Neutrophil (primary cell): ENCODE measurements at regions not wholly inside any gene's neighbourhood (a gene's known extent, or its start where the extent isn't known, plus 50 kb on each side); places are given as distances from the start of the nearest gene placed in this dataset.
"Not testable (repeated sequence)": the region's sequence is repeated elsewhere in the genome, so short reads cannot be mapped to it uniquely, and the experiment has no call there.

Experiments
- H3K27ac ChIP-seq: fragments of 200-600 bp; sonication (generic); 2 replicates; pipeline ENCODE4 v1.5.1; 2016; ENCODE audit warnings: mild to moderate bottlenecking, moderate library complexity
- H3K27me3 ChIP-seq: fragments of 200-600 bp; sonication (generic); 2 replicates; pipeline ENCODE4 v1.6.0; 2016; ENCODE audit warnings: mild to moderate bottlenecking
- H3K36me3 ChIP-seq: fragments of 200-600 bp; sonication (generic); 2 replicates; pipeline ENCODE4 v1.5.1; 2017
- H3K4me1 ChIP-seq, 2 experiments: fragments of 200-600 bp in 1 of 2; sonication (generic) in 1 of 2; 1 replicate in 1 of 2; 2 replicates in 1 of 2; pipeline versions ENCODE4 v1.5.1 to v1.6.1; 2013 to 2016; ENCODE audit warnings: low read depth in 1 of 2, low read length in 1 of 2, mild to moderate bottlenecking in 1 of 2, moderate library complexity in 1 of 2; ENCODE audit not compliant: control insufficient read depth in 1 of 2, insufficient read depth in 1 of 2
- H3K4me3 ChIP-seq, 2 experiments: fragments of 200-600 bp in 1 of 2; sonication (generic) in 1 of 2; 1 replicate in 1 of 2; 2 replicates in 1 of 2; pipeline ENCODE4 v1.5.1; 2013 to 2016; ENCODE audit warnings: low read depth in 1 of 2, low read length in 1 of 2, mild to moderate bottlenecking in 1 of 2, moderate library complexity in 1 of 2
- H3K9me3 ChIP-seq: fragments of 200-600 bp; sonication (generic); 2 replicates; pipeline ENCODE4 v1.5.1; 2016
- CTCF ChIP-seq: fragments of 200-600 bp; sonication (generic); IDR thresholded peaks from 2 replicates; pipeline ENCODE4 v1.5.1; 2016; ENCODE audit warnings: antibody characterized with exemption

GRCh38 chr7:82600531-82600930 is 157.0 kb upstream of the CACNA2D1 start:
- peaks cover 7 to 13% of the 10 kb centered on the region in 2 experiments for H3K4me1 ChIP-seq
- H3K27ac ChIP-seq, result no peak overlapping the region
- no peaks in the 10 kb centered on the region for H3K36me3 ChIP-seq
- TF ChIP-seq CTCF, result no peak
- no peak overlapping the region for H3K4me3 ChIP-seq
- no peaks in the 10 kb centered on the region for H3K9me3 ChIP-seq
- no peaks in the 10 kb centered on the region for H3K27me3 ChIP-seq

- peaks cover 7 to 16% of the 10 kb centered on the region in 2 experiments for H3K4me1 ChIP-seq
- no peak for TF ChIP-seq CTCF
- H3K27me3 ChIP-seq, result no peaks in the 10 kb centered on the region
- no peak overlapping the region for H3K4me3 ChIP-seq
- no peak overlapping the region for H3K27ac ChIP-seq
- H3K36me3 ChIP-seq, result no peaks in the 10 kb centered on the region
- no peaks in the 10 kb centered on the region for H3K9me3 ChIP-seq
These were observed 156.3 kb upstream of the CACNA2D1 start for GRCh38 chr7:82599895-82600294.

- no peak for TF ChIP-seq CTCF
- Histone ChIP-seq H3K9me3 (no peaks in the 10 kb centered on the region), H3K4me1 (peaks cover 7 to 16% of the 10 kb centered on the region in 2 experiments), H3K4me3 (no peak overlapping the region), H3K36me3 (no peaks in the 10 kb centered on the region), H3K27ac (no peak overlapping the region), H3K27me3 (no peaks in the 10 kb centered on the region)
These were observed 155.4 kb upstream of the CACNA2D1 start for GRCh38 chr7:82598958-82599357.

- peaks cover 7 to 16% of the 10 kb centered on the region in 2 experiments for H3K4me1 ChIP-seq
- H3K36me3 ChIP-seq, H3K9me3 ChIP-seq, H3K27me3 ChIP-seq, H3K4me3 ChIP-seq: not testable (repeated sequence)
- H3K27ac ChIP-seq, result peak overlapping the region; percentile 49
These were observed 152.2 kb upstream of the CACNA2D1 start for GRCh38 chr7:82595795-82596194.

GRCh38 chr7:82595176-82595575 is 151.6 kb upstream of the CACNA2D1 start:
- TF ChIP-seq CTCF, result no peak
- H3K36me3 ChIP-seq, result no peaks in the 10 kb centered on the region
- H3K9me3 ChIP-seq, result no peaks in the 10 kb centered on the region
- H3K4me3 ChIP-seq, result no peak overlapping the region
- H3K27me3 ChIP-seq, result no peaks in the 10 kb centered on the region
- no peak overlapping the region for H3K27ac ChIP-seq
- peaks cover 7 to 16% of the 10 kb centered on the region in 2 experiments for H3K4me1 ChIP-seq

- no peak for TF ChIP-seq CTCF
- H3K9me3 ChIP-seq, result no peaks in the 10 kb centered on the region
- no peaks in the 10 kb centered on the region for H3K27me3 ChIP-seq
- no peak overlapping the region for H3K27ac ChIP-seq
- H3K4me3 ChIP-seq, result no peak overlapping the region
- H3K4me1 ChIP-seq, result peaks cover 7 to 16% of the 10 kb centered on the region in 2 experiments
- no peaks in the 10 kb centered on the region for H3K36me3 ChIP-seq
These were observed 151.1 kb upstream of the CACNA2D1 start for GRCh38 chr7:82594665-82595064.
